Endothelial cell of umbilical vein (primary cell): ENCODE measurements at regions not wholly inside any gene's neighbourhood (a gene's known extent, or its start where the extent isn't known, plus 50 kb on each side); places are given as distances from the start of the nearest gene placed in this dataset.
"Not testable (repeated sequence)": the region's sequence is repeated elsewhere in the genome, so short reads cannot be mapped to it uniquely, and the experiment has no call there.

ENCODE experiments used
- CTCF ChIP-seq, 2 donors: IDR thresholded peaks; 1 replicate in 1 of 2; 2 replicates in 1 of 2; pipeline ENCODE4 v1.5.1; 2011; ENCODE audit warnings: low read length in 2 of 2, mild to moderate bottlenecking in 2 of 2, moderate library complexity in 2 of 2, control low read depth in 1 of 2, inconsistent platforms in 1 of 2, low read depth in 1 of 2; ENCODE audit not compliant: insufficient read depth in 1 of 2; ENCODE audit errors: extremely low read depth in 1 of 2
- JUN ChIP-seq: IDR thresholded peaks from 2 replicates; pipeline ENCODE4 v1.6.1; 2011; ENCODE audit warnings: borderline replicate concordance, low read depth; ENCODE audit not compliant: insufficient read length, insufficient read depth

- not testable (repeated sequence) for TF ChIP-seq CTCF (IDR thresholded peaks at IDR 0.05; ENCODE audit: extremely low read depth in 1 of 2, insufficient read depth in 1 of 2, low read depth in 1 of 2, low read length in 2 of 2); JUN
Observed at GRCh38 chr16:16601239-16601638, 222.3 kb downstream of the NPIPA7 start.
